IMR-90 (cell line): ENCODE measurements at regions not wholly inside any gene's neighbourhood (a gene's known extent, or its start where the extent isn't known, plus 50 kb on each side); places are given as distances from the start of the nearest gene placed in this dataset.

Experiments used
- ATAC-seq: fragments of 200-7000 bp; cut with Tn5 transposase; 2 replicates; pipeline ENCODE4 v1.9.1; 2020; ENCODE audit warnings: low read depth, mild to moderate bottlenecking, moderate library complexity
- BruUV-seq: library from RNA; stranded (reverse); fragments of 400-500 nt; replicated peaks from 2 replicates; lab custom pipeline; 2021; lab: Mats Ljungman, UMichigan
- CTCF ChIA-PET: fragments of 300-600 bp; formaldehyde crosslinking; extraction: SDS; loops from one replicate; lab custom pipeline; 2021; ENCODE audit warnings: antibody characterized with exemption; lab: Yijun Ruan, JAX
- POLR2A ChIA-PET: fragments of 300-600 bp; sonication (Branson Sonifier 250); formaldehyde crosslinking; loops from one replicate; lab custom pipeline; 2022; ENCODE audit warnings: antibody characterized with exemption; ENCODE audit not compliant: unreplicated experiment; lab: Charles Lee
- DNase-seq: peaks from one replicate; pipeline ENCODE4 v3.0.0; 2013
- H2AFZ ChIP-seq: replicated peaks from 2 replicates; pipeline ENCODE3; 2013; ENCODE audit warnings: low read length, mild to moderate bottlenecking; ENCODE audit not compliant: poor library complexity
- H2AK5ac ChIP-seq: 2 replicates; pipeline ENCODE4 v1.6.1; 2013; ENCODE audit warnings: low read depth, low read length, inconsistent platforms
- H2AK9ac ChIP-seq: replicated peaks from 2 replicates; pipeline ENCODE3; 2013; ENCODE audit warnings: mild to moderate bottlenecking, low read depth, low read length, moderate library complexity; ENCODE audit not compliant: poor library complexity
- H2BK120ac ChIP-seq: 2 replicates; pipeline ENCODE4 v1.6.1; 2013; ENCODE audit warnings: low read depth, low read length, inconsistent platforms
- H2BK15ac ChIP-seq: 3 replicates; pipeline ENCODE4 v1.6.1; 2013; ENCODE audit warnings: low read depth, low read length, inconsistent platforms
- H2BK20ac ChIP-seq: 2 replicates; pipeline ENCODE4 v1.6.1; 2013; ENCODE audit warnings: low read depth, mild to moderate bottlenecking, inconsistent platforms, low read length, moderate library complexity
- H2BK5ac ChIP-seq: 2 replicates; pipeline ENCODE4 v1.6.1; 2013; ENCODE audit warnings: mild to moderate bottlenecking, low read depth, low read length, inconsistent platforms; ENCODE audit not compliant: poor library complexity, severe bottlenecking
- H3K14ac ChIP-seq: replicated peaks from 2 replicates; pipeline ENCODE4 v1.6.1; 2013; ENCODE audit warnings: low read depth, low read length, inconsistent platforms
- H3K18ac ChIP-seq: 2 replicates; pipeline ENCODE4 v1.6.1; 2013; ENCODE audit warnings: low read depth, low read length, control low read depth
- H3K23ac ChIP-seq: 2 replicates; pipeline ENCODE4 v1.6.1; 2013; ENCODE audit warnings: low read depth, low read length, inconsistent platforms
- H3K27ac ChIP-seq: 2 replicates; pipeline ENCODE4 v1.5.1; 2013; ENCODE audit warnings: mild to moderate bottlenecking, control low read depth, low read length; ENCODE audit not compliant: insufficient read depth
- H3K27me3 ChIP-seq: 2 replicates; pipeline ENCODE4 v1.6.1; 2013; ENCODE audit warnings: low read length; ENCODE audit not compliant: control insufficient read depth, insufficient read depth
- H3K36me3 ChIP-seq: 2 replicates; pipeline ENCODE4 v1.6.1; 2013; ENCODE audit warnings: low read length, mixed read lengths; ENCODE audit not compliant: control insufficient read depth, insufficient read depth
- H3K4ac ChIP-seq: 2 replicates; pipeline ENCODE4 v1.6.1; 2013; ENCODE audit warnings: low read depth, low read length, inconsistent platforms
- H3K4me1 ChIP-seq: 2 replicates; pipeline ENCODE4 v1.6.1; 2013; ENCODE audit warnings: low read length, mixed read lengths; ENCODE audit not compliant: control insufficient read depth, insufficient read depth
- H3K4me2 ChIP-seq: 2 replicates; pipeline ENCODE4 v1.6.1; 2013; ENCODE audit warnings: low read depth, mild to moderate bottlenecking, control low read depth, low read length, moderate library complexity
- H3K4me3 ChIP-seq: 2 replicates; pipeline ENCODE4 v1.5.1; 2013; ENCODE audit warnings: low read depth, mild to moderate bottlenecking, control low read depth, low read length, moderate library complexity; ENCODE audit not compliant: insufficient read depth
- H3K56ac ChIP-seq: 2 replicates; pipeline ENCODE4 v1.6.1; 2013; ENCODE audit warnings: low read length, inconsistent platforms; ENCODE audit not compliant: insufficient read depth; ENCODE audit errors: extremely low read depth
- H3K79me1 ChIP-seq, 2 experiments: 2 replicates each; pipeline ENCODE4 v1.6.1; 2013; ENCODE audit warnings: low read length in 2 of 2, inconsistent platforms in 1 of 2, low read depth in 1 of 2
- H3K9ac ChIP-seq: 2 replicates; pipeline ENCODE4 v1.6.1; 2013; ENCODE audit warnings: low read depth, low read length, control low read depth
- H3K9me1 ChIP-seq: 2 replicates; pipeline ENCODE4 v1.6.1; 2013; ENCODE audit warnings: low read length, inconsistent platforms; ENCODE audit not compliant: insufficient read depth
- H3K9me3 ChIP-seq: 2 replicates; pipeline ENCODE4 v1.6.1; 2013; ENCODE audit warnings: low read length; ENCODE audit not compliant: control insufficient read depth, insufficient read depth
- H4K20me1 ChIP-seq: 2 replicates; pipeline ENCODE4 v1.6.1; 2013; ENCODE audit warnings: low read length, inconsistent platforms; ENCODE audit not compliant: insufficient read depth
- H4K5ac ChIP-seq: 2 replicates; pipeline ENCODE4 v1.6.1; 2013; ENCODE audit warnings: mild to moderate bottlenecking, low read depth, low read length, control low read depth
- H4K8ac ChIP-seq, 2 experiments: 2 replicates each; pipeline ENCODE4 v1.6.1; 2013; ENCODE audit warnings: low read depth in 2 of 2, low read length in 2 of 2, control low read depth in 1 of 2, inconsistent platforms in 1 of 2
- H4K91ac ChIP-seq: 2 replicates; pipeline ENCODE4 v1.6.1; 2013; ENCODE audit warnings: low read depth, low read length, inconsistent platforms; ENCODE audit not compliant: insufficient read depth
- CHD1 ChIP-seq: IDR thresholded peaks from 2 replicates; pipeline ENCODE4 v1.6.1; 2012; ENCODE audit warnings: low read depth, low read length, improper control_type of control experiment
- WGBS, 2 experiments: methylation state at CpG; one replicate each; pipeline versions ENCODE4 v1.1.5 to v1.1.7; 2013; ENCODE audit warnings: missing lambda C conversion rate in 2 of 2; ENCODE audit not compliant: insufficient read length in 1 of 2; ENCODE audit errors: extremely low coverage in 2 of 2; 5-methylcytosine and 5-hydroxymethylcytosine counted together
- dilution Hi-C: fragments of 300-500 bp; cut with HindIII; formaldehyde crosslinking; loops from one replicate; pipeline ENCODE4 v1.14.3; 2018; ENCODE audit warnings: low sequenced_read_pairs; ENCODE audit not compliant: unreplicated experiment
- in situ Hi-C: fragments of 300-500 bp; cut with MboI; formaldehyde crosslinking; loops from 3 replicates; pipeline ENCODE4 v1.14.3; 2019; ENCODE audit warnings: low sequenced_read_pairs, inconsistent platforms, mixed read lengths
- intact Hi-C: fragments of 100-400 bp; cut with micrococcal nuclease; formaldehyde crosslinking; loops from 2 replicates; pipeline ENCODE4 v1.10.0; 2022

GRCh38 chr16:80377096-80377956 is 163.5 kb upstream of the DYNLRB2 start:
- intact Hi-C loops (no loop called here), in situ Hi-C loops (loop anchor here (10.0 kb wide), 1 partner anchor 383 kb away; no protein-coding TSS in a partner anchor), dilution Hi-C loops (no loop called here)
- 80% methylated on average over 2 of the region's 16 CpGs; no CpG with 5 or more reads in 1 of the 2 experiments for WGBS, 2 experiments
- Histone ChIP-seq H2AK5ac (no peak overlapping the region), H3K9me3 (no peaks in the 10 kb centered on the region), H3K27me3 (no peaks in the 10 kb centered on the region), H3K18ac (no peak overlapping the region), H3K4me2 (no peak overlapping the region), H4K20me1 (no peaks in the 10 kb centered on the region), H3K4ac (no peak overlapping the region), H3K23ac (no peak overlapping the region), H3K36me3 (no peaks in the 10 kb centered on the region), H3K9me1 (no peaks in the 10 kb centered on the region), H3K4me1 (no peaks in the 10 kb centered on the region), H4K5ac (no peak overlapping the region), H3K4me3 (no peak overlapping the region), H3K9ac (no peak overlapping the region), H2AK9ac (no peak overlapping the region), H4K91ac (no peak overlapping the region), H3K14ac (no peak overlapping the region), H2AFZ (no peak overlapping the region), H2BK120ac (no peak overlapping the region), H4K8ac (no peak overlapping the region), H3K56ac (no peak overlapping the region), H2BK5ac (no peak overlapping the region), H3K27ac (no peak overlapping the region), H3K79me1 (no peaks in the 10 kb centered on the region), H2BK15ac (no peak overlapping the region), H2BK20ac (no peak overlapping the region)
- ChIA-PET CTCF (interaction anchor here (0.6 to 2.2 kb wide), 2 partner anchors 8 to 775 kb away, joined by 7 to 11 read pairs; no protein-coding TSS in a partner anchor), POLR2A (interaction anchor here (0.7 kb wide), 1 partner anchor 356 kb away, joined by 4 read pairs; no protein-coding TSS in a partner anchor)
- no TSS peak for BruUV-seq
- ATAC-seq (no peak), DNase-seq (no peak)
- TF ChIP-seq CHD1 = no peak
